ENCODE measurements at regions not wholly inside any gene's neighbourhood (a gene's known extent, or its start where the extent isn't known, plus 50 kb on each side); places are given as distances from the start of the nearest gene placed in this dataset.
"Not testable (repeated sequence)": the region's sequence is repeated elsewhere in the genome, so short reads cannot be mapped to it uniquely, and the experiment has no call there.

DNA sequence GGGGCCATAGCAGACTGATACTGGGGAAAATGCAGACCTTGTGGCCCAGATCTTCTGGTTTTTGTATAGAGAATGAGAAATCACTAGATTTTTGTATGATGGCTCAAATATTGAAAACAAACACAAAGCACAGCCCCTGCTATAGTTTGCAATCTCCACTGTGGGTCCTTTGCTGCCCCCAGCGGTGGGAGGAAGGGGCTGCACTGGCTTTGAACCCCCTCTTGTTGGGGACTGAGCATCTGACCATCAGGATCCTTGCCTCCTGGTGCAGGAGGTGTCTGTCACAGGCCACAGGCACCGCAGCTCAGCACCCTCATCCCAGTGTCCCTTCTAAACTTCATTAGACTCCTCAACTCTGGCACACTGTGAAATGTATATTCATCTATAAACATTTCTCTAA is 252.3 kb downstream of the BCL2L11 start:
- DNase-seq: not testable (repeated sequence)

DNA sequence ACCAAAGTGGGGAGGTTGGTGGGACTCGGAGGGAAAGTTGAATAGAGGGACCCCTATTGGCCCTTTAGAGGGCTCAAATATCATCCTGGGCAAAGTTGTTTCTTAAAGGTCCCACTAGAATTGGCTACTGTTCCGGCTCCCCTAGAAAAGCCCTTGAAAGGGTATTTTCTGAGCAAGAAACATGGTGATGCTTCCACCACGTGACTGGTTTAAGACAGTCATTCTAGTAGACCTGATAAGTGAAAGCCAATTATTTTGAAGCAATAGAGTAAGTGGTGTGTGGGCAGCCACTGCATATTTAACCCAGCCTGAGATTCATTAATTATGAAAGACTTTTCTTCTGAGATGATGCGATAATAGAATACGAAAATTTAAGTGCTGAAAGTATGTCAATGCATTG is 253.3 kb downstream of the BCL2L11 start:
- not testable (repeated sequence) for DNase-seq

DNA sequence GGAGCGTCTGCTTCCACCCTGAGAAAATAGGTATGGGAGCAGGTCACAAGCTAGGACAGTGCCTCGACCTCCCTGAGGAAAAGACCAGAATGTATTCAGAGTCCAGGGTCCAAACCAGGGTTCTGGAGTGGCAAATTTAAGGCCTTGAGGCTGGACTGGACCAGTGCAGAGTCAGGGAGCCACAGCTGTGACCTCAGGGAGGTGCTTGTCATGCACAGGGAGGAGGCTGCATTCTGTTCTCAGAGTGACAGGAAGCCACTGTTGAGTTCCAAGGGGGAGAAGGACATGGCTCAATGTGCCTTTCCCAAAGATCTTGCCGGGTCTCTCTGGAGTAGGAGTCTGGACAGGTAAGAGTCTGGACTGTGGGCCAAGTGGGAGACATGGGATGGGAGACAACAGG is 254.0 kb downstream of the BCL2L11 start:
- not testable (repeated sequence) for DNase-seq

DNA sequence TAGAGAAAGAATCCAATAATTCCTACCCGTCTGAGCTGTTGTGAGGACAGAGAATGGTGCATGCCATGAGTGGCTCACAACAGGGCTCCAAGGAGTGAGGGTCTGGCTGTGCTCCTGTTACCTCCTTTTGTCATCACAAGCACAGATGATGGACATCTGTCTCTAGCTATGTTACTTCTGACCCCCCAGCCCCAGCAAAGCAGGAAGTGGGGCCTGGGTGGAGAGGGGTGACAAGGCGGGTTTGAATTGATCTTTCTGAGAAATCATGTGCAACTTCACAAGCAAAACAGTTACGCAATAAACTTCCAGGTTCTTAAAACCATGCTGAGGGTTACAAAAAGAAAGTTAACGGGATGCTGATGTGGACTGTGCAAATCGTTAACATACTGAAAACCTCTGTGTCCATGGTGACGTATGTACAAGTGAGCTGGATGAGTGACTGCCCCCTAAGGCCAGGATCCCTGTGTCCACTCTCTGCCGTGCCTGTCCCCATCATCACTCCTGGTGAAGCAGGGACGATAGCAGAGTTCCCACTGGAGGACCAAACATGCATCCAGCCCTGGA is 254.7 kb downstream of the BCL2L11 start:
- not testable (repeated sequence) for DNase-seq

DNA sequence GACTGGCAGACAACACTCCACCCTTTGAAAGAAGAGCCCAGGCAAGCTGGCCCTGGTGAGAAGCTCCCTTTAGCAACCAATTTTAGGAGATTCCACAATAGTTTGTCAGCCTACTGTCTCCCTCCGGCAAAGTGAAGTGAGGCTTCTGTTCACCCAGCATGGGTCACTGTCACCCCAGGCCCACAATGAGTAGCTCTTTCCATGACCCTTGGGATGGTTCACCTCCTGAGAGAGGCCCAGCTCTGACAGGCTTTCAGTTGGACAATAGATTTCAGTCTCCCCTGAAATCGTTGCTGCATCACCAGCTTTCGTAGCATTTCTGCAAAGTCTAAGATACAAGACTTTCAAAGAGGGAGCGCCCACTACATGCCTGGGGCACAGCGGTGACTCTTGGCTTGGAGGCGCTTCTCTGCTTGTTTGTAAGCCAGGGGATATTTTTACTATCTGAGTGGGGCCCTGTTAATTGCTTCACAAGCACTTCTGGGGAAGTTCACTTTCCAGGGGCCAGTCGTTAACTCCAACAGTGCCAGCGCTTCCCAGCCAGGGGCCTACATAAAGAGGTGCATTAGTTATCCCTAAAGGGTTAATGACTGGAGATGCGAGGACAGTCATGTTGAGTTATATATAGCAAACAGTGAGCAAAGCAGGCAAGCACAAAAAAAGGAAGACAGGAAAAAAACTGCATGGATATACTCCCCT is 255.7 kb downstream of the BCL2L11 start:
- DNase-seq: not testable (repeated sequence)

DNA sequence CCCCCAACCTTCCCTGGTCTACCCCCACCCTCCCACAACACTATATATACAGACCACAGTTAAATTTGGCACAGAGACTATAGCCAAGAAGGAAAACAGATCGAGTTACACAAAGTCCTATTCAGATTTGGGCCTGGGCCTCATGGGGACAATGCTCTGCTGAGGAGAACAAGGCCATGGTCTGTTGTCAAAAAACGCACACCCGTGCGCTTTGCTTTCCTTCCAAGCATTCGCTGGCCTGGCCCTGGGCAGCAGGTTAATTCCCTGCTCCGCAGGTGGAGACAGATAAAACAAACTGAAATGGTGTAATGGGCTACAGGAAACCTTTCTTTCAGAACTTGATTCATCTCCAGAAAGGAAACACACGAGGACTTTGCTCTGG is 256.2 kb downstream of the BCL2L11 start:
- DNase-seq: not testable (repeated sequence)

DNA sequence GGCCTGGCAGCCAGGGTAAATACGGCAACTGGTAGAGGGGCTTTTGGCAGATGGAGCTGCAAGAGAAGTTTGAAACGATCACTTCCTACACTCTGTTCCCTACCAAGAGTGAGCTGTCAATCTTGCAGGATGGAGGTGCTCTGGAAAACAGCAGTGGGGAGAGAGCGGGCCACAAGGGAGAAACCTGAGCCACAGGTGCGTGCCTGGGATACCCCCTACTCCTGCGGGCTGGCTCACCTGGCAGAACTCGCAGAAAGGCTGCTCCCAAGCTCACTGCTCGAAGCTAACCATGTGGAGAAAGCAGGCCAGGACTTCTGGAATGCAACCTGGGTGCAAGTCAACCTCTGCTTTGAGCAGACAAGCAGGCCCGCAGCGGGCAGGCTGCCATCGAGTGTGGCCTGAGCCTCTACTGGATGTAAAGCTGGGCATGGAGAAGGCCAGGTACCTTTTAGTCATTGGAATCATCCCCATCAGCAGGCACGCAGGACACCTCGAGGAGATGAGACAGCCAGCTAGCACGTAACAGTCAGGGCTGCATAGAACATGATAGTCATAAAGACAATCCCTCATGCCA is 256.8 kb downstream of the BCL2L11 start:
- DNase-seq: not testable (repeated sequence)

DNA sequence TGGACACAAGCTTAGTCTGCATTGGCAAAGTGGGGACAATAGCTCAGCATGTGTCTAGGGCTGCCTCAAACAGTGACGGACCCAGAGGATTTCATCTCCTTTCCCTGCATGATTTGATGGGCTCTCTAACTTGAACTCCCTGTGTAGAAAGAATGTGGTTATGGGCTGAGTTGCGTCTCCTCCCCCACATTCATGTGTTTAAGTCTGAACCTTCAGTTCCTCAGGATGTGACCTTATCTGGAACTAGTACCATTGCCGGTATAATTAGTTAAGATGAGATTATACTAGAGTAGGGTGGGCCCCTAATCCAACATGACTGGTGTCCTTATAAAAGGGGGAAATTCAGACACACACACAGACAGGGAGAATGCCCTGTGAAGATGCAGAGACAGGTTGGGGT is 257.6 kb downstream of the BCL2L11 start:
- DNase-seq: not testable (repeated sequence)

DNA sequence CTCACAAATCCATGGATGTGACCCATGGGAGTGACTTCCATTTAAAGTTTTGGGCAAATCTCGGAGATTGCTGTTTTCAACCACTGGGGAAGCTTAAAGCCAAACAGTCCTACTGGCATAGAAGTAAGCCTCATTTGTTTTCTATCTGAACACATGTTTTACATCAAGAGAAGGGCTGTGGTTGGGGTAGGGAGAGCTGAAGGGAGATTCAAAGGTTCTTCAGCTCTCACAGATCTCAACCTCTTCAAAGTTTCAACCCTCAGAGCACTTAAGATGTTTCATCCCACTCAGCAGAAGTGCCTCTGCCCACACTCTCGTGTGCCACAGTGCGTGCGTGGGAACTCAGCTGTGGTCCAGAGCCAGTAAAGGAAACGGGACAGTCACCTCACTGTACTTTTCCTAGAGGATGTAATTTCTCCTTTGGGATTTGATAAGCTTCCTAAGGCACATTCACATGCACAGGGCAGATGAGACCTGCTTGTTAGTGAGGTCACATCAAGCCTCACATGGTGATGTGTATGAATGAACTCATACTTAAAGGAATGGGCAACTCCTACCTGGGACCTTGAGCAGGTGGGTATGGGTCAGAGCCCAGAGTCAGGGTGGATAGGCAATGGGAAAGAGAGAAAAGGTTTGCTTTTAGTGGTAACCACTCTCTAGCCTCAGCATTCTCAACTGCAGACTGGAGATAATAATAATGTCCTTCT is 260.2 kb downstream of the BCL2L11 start:
- peak; percentile 18 for DNase-seq

DNA sequence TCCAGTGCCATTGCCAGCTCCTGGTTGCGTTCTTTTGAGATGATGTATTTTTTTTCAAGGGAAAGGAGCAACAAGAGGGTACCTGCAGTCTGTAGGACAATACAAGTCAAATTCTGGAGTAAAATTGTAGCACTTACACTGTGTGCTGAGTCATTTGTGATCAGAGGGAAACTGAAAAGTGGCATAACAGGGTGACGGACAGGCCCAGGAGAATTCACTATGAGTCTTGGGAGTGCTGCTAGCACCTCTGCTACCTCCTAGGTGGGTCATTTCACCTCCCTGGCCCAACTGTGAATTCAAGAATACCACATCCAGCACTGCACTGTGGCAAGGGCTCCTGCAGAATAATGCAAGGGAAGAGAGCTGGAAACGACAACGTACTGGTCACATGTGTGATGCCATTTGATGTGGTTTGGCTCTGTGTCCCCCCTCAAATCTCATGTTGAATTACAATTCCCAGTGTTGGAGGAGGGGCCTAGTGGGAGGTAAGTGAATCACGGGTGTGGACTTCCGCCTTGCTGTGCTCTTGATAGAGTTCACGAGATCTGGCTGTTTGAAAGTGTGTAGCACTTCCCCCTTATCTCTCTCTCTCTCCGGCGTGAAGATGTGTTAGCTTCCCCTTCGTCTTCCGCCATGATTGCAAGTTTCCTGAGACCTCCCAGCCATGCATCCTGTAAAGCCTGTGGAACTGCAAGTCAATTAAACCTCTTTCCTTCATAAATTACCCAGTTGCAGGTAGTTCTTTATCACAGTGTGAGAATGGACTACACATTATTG is 261.0 kb downstream of the BCL2L11 start:
- not testable (repeated sequence) for DNase-seq

DNA sequence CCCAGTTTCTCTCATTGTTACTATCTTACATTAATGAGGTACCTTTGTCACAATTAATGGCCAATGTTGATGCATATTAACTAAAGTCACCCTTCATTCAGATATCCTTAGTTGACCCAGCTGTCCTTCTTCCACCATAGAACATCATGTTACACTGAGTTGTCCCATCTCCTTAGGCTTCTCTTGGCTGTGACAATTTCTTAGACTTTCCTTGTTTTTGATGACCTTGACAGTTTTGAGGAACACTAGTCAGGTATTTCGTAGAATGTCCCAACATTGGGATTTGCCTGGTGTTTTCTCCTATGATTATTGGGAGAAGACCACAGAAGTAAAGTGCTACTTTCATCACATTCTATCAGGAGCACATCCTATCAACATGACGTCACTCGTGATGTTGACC is 261.8 kb downstream of the BCL2L11 start:
- not testable (repeated sequence) for DNase-seq

DNA sequence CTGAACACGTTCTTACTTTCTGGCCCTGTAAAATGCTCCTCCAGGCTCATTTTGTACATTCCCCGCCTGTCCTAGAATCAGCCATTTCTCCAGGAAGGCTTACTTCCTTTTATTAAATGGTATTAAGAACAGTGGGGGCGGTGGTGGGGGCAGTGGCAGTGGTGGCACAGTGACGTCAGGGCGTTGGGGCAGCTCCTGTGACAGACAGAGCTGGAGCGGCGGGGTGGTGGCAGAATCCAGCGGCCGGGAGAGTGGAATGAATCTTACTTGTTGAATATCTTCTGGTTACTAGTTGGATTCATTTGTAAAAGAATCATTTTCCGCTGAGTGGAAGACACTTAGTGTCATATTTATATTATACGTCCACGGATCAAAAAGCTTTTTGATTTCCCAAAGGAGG is 262.6 kb downstream of the BCL2L11 start:
- not testable (repeated sequence) for DNase-seq

DNA sequence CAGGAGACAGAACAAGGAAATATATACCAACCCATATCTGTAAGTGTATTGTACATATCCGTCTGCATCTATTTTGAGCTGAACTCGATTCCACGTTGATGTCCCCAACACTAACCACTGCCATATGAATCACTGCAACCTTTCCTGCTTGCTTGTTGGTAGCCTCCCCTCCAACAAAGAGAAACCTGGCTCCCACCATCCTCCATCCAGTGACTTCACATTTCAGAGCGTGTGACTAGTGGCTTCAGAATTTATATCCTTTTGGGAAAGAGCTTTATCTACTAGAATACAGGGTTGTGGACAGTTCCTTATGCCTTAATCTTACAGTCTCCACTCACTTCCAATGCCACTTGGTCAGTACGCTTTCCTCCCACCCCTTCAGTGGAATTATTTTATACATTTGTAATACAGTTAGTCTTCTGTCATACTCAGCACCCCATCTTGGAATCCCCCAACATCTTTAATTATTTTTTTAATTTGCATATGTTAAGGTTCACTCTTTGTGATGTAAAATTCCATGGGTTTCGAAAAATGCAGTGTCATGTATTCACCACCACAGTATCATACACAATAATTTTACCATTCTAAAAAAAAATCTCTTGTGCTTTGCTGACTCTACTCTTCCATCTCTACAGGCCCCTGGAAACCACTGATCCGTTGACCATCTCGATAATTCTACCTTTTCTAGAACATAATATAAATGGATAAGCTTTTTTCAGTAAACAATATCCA is 264.7 kb downstream of the BCL2L11 start:
- DNase-seq: not testable (repeated sequence)

DNA sequence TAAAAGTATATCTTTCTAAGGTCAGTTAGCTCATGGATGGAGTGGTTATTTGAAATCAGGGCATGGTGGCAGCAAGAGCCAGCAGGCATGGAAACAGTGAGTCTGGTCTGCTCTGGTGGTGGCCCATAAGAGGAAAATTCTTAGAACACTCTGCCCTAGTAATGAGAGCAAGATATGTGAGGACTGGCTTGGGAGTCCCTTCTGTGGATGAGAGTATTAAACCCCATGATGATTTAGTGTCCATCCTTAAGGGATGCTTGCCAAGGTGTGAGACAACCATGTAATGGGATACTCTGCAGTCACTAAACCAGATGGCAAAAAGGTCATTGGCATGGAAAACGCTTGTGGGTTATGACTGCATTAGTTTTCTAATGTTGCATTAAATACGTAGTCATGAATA is 269.9 kb downstream of the BCL2L11 start:
- not testable (repeated sequence) for DNase-seq

DNA sequence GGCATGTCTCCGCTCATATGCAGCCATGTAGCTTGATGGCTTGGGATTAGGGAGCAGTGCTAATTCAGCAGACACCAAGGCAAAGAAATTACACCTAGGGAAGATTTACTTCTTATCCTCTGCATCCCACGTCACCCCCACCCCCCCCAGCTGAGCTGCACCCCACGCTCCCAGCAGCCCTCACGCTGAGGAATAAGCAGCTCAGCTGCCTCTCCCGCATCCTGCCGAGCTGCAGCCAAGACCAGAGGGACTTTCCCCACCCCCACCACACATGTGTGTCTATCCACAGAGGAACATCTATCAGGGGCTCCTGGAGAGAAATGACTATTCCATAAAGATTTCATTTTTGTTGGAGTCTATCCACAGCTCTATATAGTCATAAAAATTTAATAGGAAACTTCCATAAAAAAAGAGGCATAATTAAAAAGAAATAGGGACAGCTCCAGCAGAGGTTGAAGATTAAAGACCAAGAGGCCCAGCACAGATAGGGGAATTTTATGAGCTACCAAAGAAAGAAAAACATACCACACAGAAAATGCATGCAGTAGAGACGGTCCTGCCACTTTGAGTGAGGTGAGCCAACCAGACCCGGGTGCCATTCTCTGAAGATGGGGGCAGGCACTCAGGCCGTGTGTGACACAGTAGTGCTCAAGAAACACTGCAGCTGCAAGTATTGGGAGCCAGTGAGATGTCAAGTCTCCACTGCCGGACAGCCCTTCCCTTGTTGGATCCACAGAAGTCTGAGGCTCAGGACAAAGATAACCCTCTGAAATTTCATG is 274.8 kb downstream of the BCL2L11 start:
- peak; percentile 78 for DNase-seq

DNA sequence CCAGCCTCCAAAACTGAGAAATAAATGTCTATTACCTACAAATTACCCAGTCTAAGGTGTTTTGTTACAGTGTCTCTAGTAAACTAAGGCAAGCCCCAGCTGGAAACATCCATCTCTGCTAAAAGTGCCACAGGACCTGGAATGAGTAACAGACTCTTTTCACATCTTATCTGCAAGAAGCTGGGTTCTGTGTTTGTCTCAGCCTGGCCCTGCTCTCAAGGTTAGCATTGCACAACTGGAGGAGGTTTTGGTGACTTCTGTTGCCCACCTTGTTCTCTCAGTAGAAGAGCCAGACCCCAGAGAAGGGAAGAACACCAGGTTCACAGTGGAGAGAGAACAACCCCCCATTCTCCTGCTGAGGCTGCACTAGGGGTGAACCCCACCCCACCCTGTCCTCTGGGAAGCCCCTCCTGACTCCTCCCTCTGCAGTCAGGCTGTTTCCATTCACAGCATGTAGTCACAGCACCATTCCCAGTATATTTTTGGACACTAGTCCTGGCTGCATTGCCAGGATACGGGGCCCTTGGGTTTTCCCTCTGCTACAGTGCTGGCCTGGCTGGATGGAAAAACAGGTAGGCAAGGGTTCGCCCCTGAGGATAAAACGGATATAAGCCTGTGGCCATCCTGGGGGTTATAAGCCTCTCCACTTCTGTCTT is 280.0 kb downstream of the BCL2L11 start:
- DNase-seq: not testable (repeated sequence)

DNA sequence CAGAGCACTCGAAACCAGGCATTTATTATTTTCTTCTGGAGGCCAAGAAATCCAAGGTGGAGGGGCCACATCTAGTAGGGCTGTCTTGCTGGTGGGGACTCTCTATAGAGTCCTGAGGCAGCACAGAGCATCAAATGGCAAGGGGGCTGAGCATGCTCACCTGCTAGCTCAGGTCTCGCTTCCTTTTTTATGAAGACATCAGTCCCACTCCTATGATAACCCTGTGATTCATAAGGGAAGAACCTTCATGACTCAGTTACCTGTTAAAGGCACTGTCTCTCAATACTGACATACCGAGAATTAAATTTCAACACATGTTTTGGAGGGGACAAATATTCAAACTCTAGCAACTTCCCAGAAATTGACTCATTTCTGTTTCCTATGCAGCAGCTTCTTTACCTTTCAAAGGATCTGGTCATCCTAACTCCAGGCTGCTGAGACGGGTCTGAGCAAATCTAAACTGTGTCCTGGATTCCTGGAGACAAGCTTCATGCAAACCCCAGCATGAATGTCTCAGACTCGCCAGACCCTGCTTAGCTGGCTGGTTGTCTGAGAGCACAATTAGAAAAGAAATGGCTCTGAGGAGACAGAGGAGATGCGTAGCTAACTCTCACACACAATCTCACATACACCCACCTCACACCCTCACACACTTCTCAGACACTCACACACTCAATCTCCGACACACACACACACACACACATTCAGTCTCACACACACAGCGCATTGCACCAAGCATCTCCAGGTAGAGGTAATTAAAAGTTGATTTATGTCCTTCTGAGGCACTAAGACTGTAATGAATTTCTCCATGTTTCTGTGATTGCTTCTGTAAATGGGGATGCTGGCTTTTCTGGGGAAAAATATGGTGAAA is 280.8 kb downstream of the BCL2L11 start:
- not testable (repeated sequence) for DNase-seq

DNA sequence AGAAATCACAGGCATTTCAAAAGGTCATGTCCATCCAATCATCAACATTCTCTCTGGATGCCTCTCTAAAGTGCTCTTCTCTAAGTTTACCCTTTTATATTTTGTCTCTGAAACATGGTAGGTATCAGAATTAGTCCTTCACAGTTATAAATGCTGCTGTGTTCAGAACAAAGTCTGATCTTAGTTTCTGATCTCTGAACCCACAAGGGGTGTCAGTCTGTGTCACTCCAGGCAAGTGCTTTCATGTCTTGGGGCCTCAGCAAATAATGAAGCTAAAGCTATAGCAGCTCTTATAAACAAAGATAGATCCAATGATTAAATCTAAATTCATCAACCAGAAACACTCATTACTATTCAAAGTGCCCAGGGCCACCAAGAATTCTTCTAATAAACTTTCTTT is 281.7 kb downstream of the BCL2L11 start:
- not testable (repeated sequence) for DNase-seq

DNA sequence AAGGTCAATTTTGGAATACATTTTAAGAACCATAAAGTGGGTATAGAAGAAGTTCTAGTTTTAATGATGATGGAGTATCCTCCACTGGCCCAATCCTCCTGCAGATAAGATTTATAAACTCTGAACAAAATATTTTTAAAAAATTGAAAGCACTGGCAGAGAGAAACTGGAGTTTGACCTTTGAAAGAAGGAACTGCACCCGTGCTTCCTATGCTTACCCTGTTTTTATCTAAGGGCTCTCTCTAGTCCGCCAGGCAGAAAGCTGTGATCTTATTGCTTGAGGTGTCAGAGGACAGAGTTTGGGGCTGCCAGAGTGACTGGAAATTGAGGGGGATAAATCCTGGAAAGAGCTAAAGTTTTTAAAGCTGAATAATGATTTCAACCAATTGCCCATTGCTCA is 282.6 kb downstream of the BCL2L11 start:
- not testable (repeated sequence) for DNase-seq

DNA sequence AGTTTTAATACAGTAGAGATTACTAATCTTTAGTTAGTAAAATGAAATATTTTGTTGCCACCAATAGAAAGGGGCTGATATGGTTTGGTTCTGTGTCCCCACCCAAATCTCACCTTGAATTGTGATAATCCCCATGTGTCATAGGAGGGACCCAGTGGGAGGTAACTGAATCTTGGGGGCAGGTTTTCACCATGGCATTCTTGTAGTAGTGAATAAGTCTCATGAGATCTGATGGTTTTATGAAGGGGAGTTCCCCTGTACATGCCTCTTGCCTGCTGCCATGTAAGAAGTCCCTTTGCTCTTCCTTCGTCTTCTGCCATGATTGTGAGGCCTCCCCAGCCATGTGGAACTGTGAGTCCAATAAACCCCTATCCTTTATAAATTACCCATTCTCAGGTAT is 285.9 kb downstream of the BCL2L11 start:
- not testable (repeated sequence) for DNase-seq
